ENCODE measurements at regions not wholly inside any gene's neighbourhood (a gene's known extent, or its start where the extent isn't known, plus 50 kb on each side); places are given as distances from the start of the nearest gene placed in this dataset.

DNA sequence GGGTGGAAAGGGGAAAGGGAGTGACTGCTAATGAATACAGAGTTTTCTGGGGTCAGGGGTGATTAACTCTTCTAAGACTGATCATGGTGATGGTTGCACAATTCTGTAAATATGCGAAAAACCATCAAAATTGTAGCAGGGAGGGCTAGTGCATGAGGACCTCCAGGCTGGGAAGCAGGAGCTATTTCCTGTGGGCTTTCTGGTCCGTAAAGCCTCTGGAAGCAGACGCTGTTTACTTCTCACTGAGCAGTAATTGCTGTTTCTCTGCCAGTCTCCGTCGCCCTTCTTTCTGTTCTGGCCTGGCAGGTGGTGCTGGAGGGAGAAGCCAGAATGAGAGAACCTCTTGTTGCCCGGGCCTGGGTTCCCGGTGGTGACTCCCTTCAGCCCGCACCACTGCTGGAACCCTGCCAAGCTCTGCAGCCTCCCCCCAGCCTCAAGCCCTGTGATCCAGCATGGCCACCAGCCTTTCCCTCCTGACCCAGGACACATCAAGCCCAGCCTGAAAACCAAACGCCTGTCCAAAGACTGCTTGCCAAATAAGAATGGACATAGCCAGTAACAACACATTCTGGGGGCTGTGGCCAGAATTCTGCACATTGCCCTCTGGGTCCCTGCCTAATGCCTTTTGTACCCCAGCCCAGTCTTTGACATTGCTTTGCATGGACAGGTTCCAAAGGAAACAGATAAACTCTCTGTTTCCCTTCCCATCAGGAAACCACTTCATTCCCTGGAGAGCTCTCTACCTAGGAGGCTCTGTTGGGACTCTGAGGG lies 201.0 kb upstream of the NAV2 start (continued):
- TF ChIP-seq, protein P1, sequence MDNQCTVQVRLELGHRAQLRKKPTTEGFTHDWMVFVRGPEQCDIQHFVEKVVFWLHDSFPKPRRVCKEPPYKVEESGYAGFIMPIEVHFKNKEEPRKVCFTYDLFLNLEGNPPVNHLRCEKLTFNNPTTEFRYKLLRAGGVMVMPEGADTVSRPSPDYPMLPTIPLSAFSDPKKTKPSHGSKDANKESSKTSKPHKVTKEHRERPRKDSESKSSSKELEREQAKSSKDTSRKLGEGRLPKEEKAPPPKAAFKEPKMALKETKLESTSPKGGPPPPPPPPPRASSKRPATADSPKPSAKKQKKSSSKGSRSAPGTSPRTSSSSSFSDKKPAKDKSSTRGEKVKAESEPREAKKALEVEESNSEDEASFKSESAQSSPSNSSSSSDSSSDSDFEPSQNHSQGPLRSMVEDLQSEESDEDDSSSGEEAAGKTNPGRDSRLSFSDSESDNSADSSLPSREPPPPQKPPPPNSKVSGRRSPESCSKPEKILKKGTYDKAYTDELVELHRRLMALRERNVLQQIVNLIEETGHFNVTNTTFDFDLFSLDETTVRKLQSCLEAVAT (IDR thresholded peaks at IDR 0.05): no peak
- TF ChIP-seq PAX8 (IDR thresholded peaks at IDR 0.05) (no peak), CBX3 (IDR thresholded peaks at IDR 0.05; ENCODE audit: borderline replicate concordance, low read depth) (no peak), SREBF1 (IDR thresholded peaks at IDR 0.05; ENCODE audit: low read length) (no peak)
- TF ChIP-seq, protein P2, sequence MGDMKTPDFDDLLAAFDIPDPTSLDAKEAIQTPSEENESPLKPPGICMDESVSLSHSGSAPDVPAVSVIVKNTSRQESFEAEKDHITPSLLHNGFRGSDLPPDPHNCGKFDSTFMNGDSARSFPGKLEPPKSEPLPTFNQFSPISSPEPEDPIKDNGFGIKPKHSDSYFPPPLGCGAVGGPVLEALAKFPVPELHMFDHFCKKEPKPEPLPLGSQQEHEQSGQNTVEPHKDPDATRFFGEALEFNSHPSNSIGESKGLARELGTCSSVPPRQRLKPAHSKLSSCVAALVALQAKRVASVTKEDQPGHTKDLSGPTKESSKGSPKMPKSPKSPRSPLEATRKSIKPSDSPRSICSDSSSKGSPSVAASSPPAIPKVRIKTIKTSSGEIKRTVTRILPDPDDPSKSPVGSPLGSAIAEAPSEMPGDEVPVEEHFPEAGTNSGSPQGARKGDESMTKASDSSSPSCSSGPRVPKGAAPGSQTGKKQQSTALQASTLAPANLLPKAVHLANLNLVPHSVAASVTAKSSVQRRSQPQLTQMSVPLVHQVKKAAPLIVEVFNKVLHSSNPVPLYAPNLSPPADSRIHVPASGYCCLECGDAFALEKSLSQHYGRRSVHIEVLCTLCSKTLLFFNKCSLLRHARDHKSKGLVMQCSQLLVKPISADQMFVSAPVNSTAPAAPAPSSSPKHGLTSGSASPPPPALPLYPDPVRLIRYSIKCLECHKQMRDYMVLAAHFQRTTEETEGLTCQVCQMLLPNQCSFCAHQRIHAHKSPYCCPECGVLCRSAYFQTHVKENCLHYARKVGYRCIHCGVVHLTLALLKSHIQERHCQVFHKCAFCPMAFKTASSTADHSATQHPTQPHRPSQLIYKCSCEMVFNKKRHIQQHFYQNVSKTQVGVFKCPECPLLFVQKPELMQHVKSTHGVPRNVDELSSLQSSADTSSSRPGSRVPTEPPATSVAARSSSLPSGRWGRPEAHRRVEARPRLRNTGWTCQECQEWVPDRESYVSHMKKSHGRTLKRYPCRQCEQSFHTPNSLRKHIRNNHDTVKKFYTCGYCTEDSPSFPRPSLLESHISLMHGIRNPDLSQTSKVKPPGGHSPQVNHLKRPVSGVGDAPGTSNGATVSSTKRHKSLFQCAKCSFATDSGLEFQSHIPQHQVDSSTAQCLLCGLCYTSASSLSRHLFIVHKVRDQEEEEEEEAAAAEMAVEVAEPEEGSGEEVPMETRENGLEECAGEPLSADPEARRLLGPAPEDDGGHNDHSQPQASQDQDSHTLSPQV (IDR thresholded peaks at IDR 0.05): no peak

DNA sequence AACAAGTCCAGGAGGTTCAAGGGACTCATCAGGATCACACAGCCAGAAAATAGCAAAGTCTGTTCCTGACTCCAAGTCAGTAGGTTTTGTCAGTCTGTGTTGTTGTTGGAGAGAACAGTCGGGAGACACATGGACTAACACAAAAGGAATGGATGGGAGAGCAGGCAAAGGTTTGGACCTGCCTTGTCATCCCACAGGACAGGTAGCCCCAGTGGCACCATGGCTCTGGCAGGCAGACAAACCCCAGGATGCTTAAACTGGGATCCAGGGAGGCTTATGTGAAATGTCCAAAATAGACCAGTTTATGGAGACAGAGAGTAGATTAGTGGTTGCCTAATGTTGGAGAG lies 201.6 kb upstream of the NAV2 start:
- Histone ChIP-seq H3K79me2 (ENCODE audit: control insufficient read depth, insufficient read depth, low read length) (no peaks in the 10 kb centered on the region), H2AFZ (ENCODE audit: control insufficient read depth, low read depth, low read length) (no peak overlapping the region), H3K4me2 (ENCODE audit: control insufficient read depth, insufficient read depth) (no peak overlapping the region), H3K36me3 (ENCODE audit: control insufficient read depth in 2 of 2, insufficient read depth in 2 of 2, low read length in 1 of 2) (no peaks in the 10 kb centered on the region), H3K27ac (ENCODE audit: control insufficient read depth, insufficient read depth) (no peak overlapping the region), H3K4me1 (ENCODE audit: control insufficient read depth, insufficient read depth, low read length) (no peaks in the 10 kb centered on the region), H3K9me3 (replicated peaks; ENCODE audit: control insufficient read depth, insufficient read depth, low read length) (no peaks in the 10 kb centered on the region), H3K27me3 (replicated peaks in 1 of 2; ENCODE audit: control insufficient read depth in 2 of 2, insufficient read depth in 2 of 2, low read length in 1 of 2) (no peaks in the 10 kb centered on the region), H3K9ac (ENCODE audit: control insufficient read depth, insufficient read depth, low read length) (no peak overlapping the region), H3K4me3 (no peak overlapping the region), H4K20me1 (ENCODE audit: control insufficient read depth, insufficient read depth) (no peaks in the 10 kb centered on the region)
- ChIA-PET RAD21 (ENCODE audit: unreplicated experiment) (no interaction called here), POLR2A (interaction anchor here (1.4 kb wide), 1 partner anchor 23 kb away, joined by 3 read pairs; no protein-coding TSS in a partner anchor), SMC1A (ENCODE audit: uncharacterized antibody, unreplicated experiment) (no interaction called here), CTCF (interaction anchor here (1.5 kb wide), 1 partner anchor 185 kb away, joined by 3 read pairs; no protein-coding TSS in a partner anchor)
- TF ChIP-seq ZSCAN29 (IDR thresholded peaks at IDR 0.05): no peak
- no peak for TF ChIP-seq KLF5 (IDR thresholded peaks at IDR 0.05; ENCODE audit: partially characterized antibody)
- TF ChIP-seq, protein P3, sequence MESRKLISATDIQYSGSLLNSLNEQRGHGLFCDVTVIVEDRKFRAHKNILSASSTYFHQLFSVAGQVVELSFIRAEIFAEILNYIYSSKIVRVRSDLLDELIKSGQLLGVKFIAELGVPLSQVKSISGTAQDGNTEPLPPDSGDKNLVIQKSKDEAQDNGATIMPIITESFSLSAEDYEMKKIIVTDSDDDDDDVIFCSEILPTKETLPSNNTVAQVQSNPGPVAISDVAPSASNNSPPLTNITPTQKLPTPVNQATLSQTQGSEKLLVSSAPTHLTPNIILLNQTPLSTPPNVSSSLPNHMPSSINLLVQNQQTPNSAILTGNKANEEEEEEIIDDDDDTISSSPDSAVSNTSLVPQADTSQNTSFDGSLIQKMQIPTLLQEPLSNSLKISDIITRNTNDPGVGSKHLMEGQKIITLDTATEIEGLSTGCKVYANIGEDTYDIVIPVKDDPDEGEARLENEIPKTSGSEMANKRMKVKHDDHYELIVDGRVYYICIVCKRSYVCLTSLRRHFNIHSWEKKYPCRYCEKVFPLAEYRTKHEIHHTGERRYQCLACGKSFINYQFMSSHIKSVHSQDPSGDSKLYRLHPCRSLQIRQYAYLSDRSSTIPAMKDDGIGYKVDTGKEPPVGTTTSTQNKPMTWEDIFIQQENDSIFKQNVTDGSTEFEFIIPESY (IDR thresholded peaks at IDR 0.05): no peak
- TF ChIP-seq, protein P4, sequence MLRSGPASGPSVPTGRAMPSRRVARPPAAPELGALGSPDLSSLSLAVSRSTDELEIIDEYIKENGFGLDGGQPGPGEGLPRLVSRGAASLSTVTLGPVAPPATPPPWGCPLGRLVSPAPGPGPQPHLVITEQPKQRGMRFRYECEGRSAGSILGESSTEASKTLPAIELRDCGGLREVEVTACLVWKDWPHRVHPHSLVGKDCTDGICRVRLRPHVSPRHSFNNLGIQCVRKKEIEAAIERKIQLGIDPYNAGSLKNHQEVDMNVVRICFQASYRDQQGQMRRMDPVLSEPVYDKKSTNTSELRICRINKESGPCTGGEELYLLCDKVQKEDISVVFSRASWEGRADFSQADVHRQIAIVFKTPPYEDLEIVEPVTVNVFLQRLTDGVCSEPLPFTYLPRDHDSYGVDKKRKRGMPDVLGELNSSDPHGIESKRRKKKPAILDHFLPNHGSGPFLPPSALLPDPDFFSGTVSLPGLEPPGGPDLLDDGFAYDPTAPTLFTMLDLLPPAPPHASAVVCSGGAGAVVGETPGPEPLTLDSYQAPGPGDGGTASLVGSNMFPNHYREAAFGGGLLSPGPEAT (IDR thresholded peaks at IDR 0.05; ENCODE audit: low read depth): no peak
- no peak for TF ChIP-seq HCFC1 (IDR thresholded peaks at IDR 0.05; ENCODE audit: low read length)
- DNase-seq (ENCODE audit: low read depth, low spot score): no peak
- in situ Hi-C loops (cut with MboI): no loop called here
- FAIRE-seq: no peak
- BruUV-seq (replicated peaks): no TSS peak
- intact Hi-C loops (cut with micrococcal nuclease; ENCODE audit: unreplicated experiment): no loop called here
- 0% methylated on average over 1 of the region's 1 CpG for WGBS (ENCODE audit: insufficient coverage, insufficient replicate concordance, low lambda C conversion rate, missing lambda C conversion rate)
- no peak for ATAC-seq

Data from GM12878 (cell line).